HCT116 (cell line): ENCODE measurements at regions not wholly inside any gene's neighbourhood (a gene's known extent, or its start where the extent isn't known, plus 50 kb on each side); places are given as distances from the start of the nearest gene placed in this dataset.

Experiments used
- ATAC-seq: fragments of 200-7000 bp; cut with Tn5 transposase; 2 replicates; pipeline ENCODE4 v1.9.1; 2020; ENCODE audit warnings: mild to moderate bottlenecking, moderate library complexity
- BruUV-seq: library from RNA; stranded (reverse); fragments of 400-500 nt; replicated peaks from 2 replicates; lab custom pipeline; 2021; lab: Mats Ljungman, UMichigan
- CTCF ChIA-PET: fragments of 300-600 bp; sonication (Branson Sonifier 250); formaldehyde crosslinking; loops from one replicate; lab custom pipeline; 2021; ENCODE audit warnings: antibody characterized with exemption; lab: Charles Lee
- POLR2A ChIA-PET: fragments of 300-600, 350-600 bp; sonication (Branson Sonifier 250); formaldehyde crosslinking; loops from one replicate; lab custom pipeline; 2021; ENCODE audit warnings: antibody characterized with exemption; lab: Charles Lee
- RAD21 ChIA-PET, 2 experiments: fragments of 300-600 bp; sonication (Branson Sonifier 250); formaldehyde crosslinking; loops; one replicate each; lab custom pipeline; 2023; ENCODE audit warnings: low total read pairs in 2 of 2; ENCODE audit not compliant: uncharacterized antibody in 2 of 2, unreplicated experiment in 2 of 2, low non-redundant PET in 1 of 2; lab: Charles Lee
- DNase-seq: peaks from one replicate; pipeline ENCODE4 v3.0.0-alpha.2; 2010; ENCODE audit warnings: low read depth, low spot score
- H2AFZ ChIP-seq: fragments of 200-600 bp; shearing (Covaris generic), sonication (generic); 2 replicates; pipeline ENCODE4 v1.6.1; 2017; ENCODE audit warnings: low read depth, mixed run types, mixed read lengths, antibody characterized with exemption, low read length; ENCODE audit not compliant: poor library complexity, severe bottlenecking
- H3K27ac ChIP-seq: 2 replicates; pipeline ENCODE4 v1.5.1; 2012; ENCODE audit warnings: low read depth, low read length
- H3K27me3 ChIP-seq: fragments of 200-600 bp; sonication (generic); 2 replicates; pipeline ENCODE4 v1.6.1; 2016; ENCODE audit warnings: mixed run types, low read length, mixed read lengths; ENCODE audit not compliant: insufficient read depth
- H3K36me3 ChIP-seq, 2 experiments: fragments of 200-500 bp in 1 of 2; fragments of 200-600 bp in 1 of 2; sonication (Bioruptor generic) in 1 of 2; sonication (generic) in 1 of 2; 2 replicates each; pipeline versions ENCODE4 v1.5.1 to v1.6.1; 2014 to 2016; ENCODE audit warnings: low read length in 2 of 2, inconsistent platforms in 1 of 2, mixed read lengths in 1 of 2, mixed run types in 1 of 2; ENCODE audit not compliant: insufficient read depth in 2 of 2, control insufficient read depth in 1 of 2
- H3K4me1 ChIP-seq, 2 experiments: fragments of 200-600 bp in 1 of 2; sonication (generic) in 1 of 2; 2 replicates each; pipeline versions ENCODE4 v1.5.1 to v1.6.1; 2012 to 2017; ENCODE audit warnings: low read length in 2 of 2, inconsistent platforms in 1 of 2, mild to moderate bottlenecking in 1 of 2, mixed read lengths in 1 of 2, mixed run types in 1 of 2, moderate library complexity in 1 of 2; ENCODE audit not compliant: insufficient read depth in 2 of 2, control insufficient read depth in 1 of 2
- H3K4me2 ChIP-seq: fragments of 200-600 bp; sonication (generic); 2 replicates; pipeline ENCODE4 v1.6.1; 2017; ENCODE audit warnings: mixed run types, low read length, mixed read lengths
- H3K4me3 ChIP-seq, 2 experiments: fragments of 200-600 bp in 1 of 2; sonication (generic) in 1 of 2; replicated peaks in 1 of 2; 2 replicates each; pipeline ENCODE4 v1.5.1; 2011 to 2016; ENCODE audit warnings: low read length in 2 of 2, control low read depth in 1 of 2, low read depth in 1 of 2, mild to moderate bottlenecking in 1 of 2, mixed read lengths in 1 of 2, mixed run types in 1 of 2
- H3K79me2 ChIP-seq: fragments of 200-600 bp; sonication (generic); 2 replicates; pipeline ENCODE4 v1.6.1; 2017; ENCODE audit warnings: mild to moderate bottlenecking, mixed run types, low read length, moderate library complexity, mixed read lengths; ENCODE audit not compliant: insufficient read depth
- H3K9ac ChIP-seq: fragments of 200-600 bp; sonication (generic); 2 replicates; pipeline ENCODE4 v1.6.1; 2016; ENCODE audit warnings: low read length, mixed read lengths
- H3K9me2 ChIP-seq: fragments of 200-600 bp; sonication (generic), shearing (Covaris generic); 2 replicates; pipeline ENCODE4 v1.6.1; 2017; ENCODE audit warnings: mixed run types, mild to moderate bottlenecking, moderate library complexity; ENCODE audit not compliant: insufficient read depth
- H3K9me3 ChIP-seq, 2 experiments: fragments of 200-500 bp in 1 of 2; fragments of 200-600 bp in 1 of 2; sonication (Bioruptor generic) in 1 of 2; sonication (generic) in 1 of 2; 2 replicates each; pipeline ENCODE4 v1.6.1; 2014 to 2017; ENCODE audit warnings: low read length in 2 of 2, mixed read lengths in 2 of 2, inconsistent platforms in 1 of 2, low read depth in 1 of 2, mild to moderate bottlenecking in 1 of 2, mixed run types in 1 of 2, moderate library complexity in 1 of 2; ENCODE audit not compliant: control insufficient read depth in 1 of 2, insufficient read depth in 1 of 2
- H4K20me1 ChIP-seq: fragments of 200-600 bp; sonication (generic), shearing (Covaris generic); 2 replicates; pipeline ENCODE4 v1.6.1; 2017; ENCODE audit warnings: mixed run types, mild to moderate bottlenecking, moderate library complexity; ENCODE audit not compliant: insufficient read depth
- CEBPB ChIP-seq: IDR thresholded peaks from 2 replicates; pipeline ENCODE4 v1.6.1; 2012; ENCODE audit warnings: low read depth
- EGR1 ChIP-seq: IDR thresholded peaks from 2 replicates; pipeline ENCODE4 v1.6.1; 2012; ENCODE audit warnings: low read depth
- JUND ChIP-seq: IDR thresholded peaks from 2 replicates; pipeline ENCODE4 v1.6.1; 2012
- POLR2A ChIP-seq: IDR thresholded peaks from 2 replicates; pipeline ENCODE4 v1.7.0; 2011; ENCODE audit warnings: borderline replicate concordance; ENCODE audit not compliant: insufficient read depth, insufficient read length; ENCODE audit errors: extremely low read depth
- POLR2AphosphoS5 ChIP-seq: IDR thresholded peaks from 2 replicates; pipeline ENCODE4 v1.6.1; 2011; ENCODE audit warnings: mild to moderate bottlenecking, low read depth, low read length, moderate library complexity
- SP1 ChIP-seq: IDR thresholded peaks from 2 replicates; pipeline ENCODE4 v1.6.1; 2012; ENCODE audit warnings: low read depth
- YY1 ChIP-seq: IDR thresholded peaks from 2 replicates; pipeline ENCODE4 v1.6.1; 2011; ENCODE audit warnings: low read length, low read depth, moderate library complexity, mild to moderate bottlenecking; ENCODE audit not compliant: insufficient replicate concordance; ENCODE audit errors: extremely low read depth
- ZFX ChIP-seq: fragments of 450-650 bp; IDR thresholded peaks from 2 replicates; pipeline ENCODE4 v1.6.1; 2017
- intact Hi-C: fragments of 100-400 bp; cut with micrococcal nuclease; formaldehyde crosslinking; loops from 2 replicates; pipeline ENCODE4 v1.10.0; 2022
- TF ChIP-seq, protein P1 (sequence below): IDR thresholded peaks from 2 replicates; pipeline ENCODE4 v1.6.1; 2011; ENCODE audit warnings: mild to moderate bottlenecking, low read length, moderate library complexity; ENCODE audit not compliant: insufficient replicate concordance; ENCODE audit errors: extremely low read depth

DNA sequence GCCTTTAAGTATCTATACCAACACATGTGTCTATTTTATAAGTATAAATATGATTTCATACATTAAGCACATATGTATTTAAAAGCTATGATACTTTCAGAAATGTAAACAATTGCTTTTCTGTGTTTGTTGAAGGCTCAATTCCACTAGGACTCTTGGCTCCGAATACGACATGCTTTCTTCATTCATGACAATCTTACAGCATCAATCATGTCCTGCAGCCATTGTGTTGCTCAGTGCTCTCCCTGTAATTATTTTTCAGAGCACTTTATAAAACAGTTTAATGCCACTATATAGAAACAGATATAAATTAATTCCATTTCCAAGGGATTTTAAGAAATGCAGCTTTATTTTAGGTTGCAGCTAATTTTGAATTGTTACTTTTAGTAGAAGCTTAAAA, 167.3 kb downstream of the TAF11L14 start (continued):
- TF ChIP-seq CEBPB (no peak), POLR2A (no peak)

DNA sequence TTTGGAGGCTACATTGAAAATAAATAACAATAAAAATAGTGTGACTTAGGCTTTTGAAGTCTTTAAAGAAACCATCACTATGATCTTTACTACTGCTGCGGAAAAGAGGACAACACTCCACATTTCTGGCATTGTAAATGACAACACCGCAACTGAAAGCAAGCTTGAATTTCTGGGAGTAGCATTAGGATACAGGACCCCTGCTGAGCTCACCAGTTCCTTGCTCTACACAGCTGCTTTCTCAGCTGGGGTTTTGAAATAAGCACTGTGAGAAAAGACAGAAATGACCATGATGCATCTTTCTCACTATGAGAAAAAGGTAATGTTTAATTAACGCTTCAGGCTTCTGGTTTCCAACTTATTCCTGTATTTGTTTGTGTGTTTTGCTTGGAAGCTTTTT, 168.0 kb downstream of the TAF11L14 start:
- Histone ChIP-seq H3K36me3 (no peaks in the 10 kb centered on the region), H3K9ac (no peak overlapping the region), H3K79me2 (no peaks in the 10 kb centered on the region), H3K27ac (no peak overlapping the region), H2AFZ (no peak overlapping the region), H3K9me3 (peaks cover 7 to 17% of the 10 kb centered on the region in 2 experiments; a peak in 2 of 4 replicates), H4K20me1 (no peaks in the 10 kb centered on the region), H3K9me2 (no peaks in the 10 kb centered on the region), H3K27me3 (no peaks in the 10 kb centered on the region), H3K4me1 (no peaks in the 10 kb centered on the region; a peak in 1 of 4 replicates), H3K4me3 (no peak overlapping the region), H3K4me2 (no peak overlapping the region)
- CTCF ChIA-PET, result no interaction called here
- no peak for DNase-seq
- RAD21 ChIA-PET, result no interaction called here
- ATAC-seq, result no peak
- intact Hi-C loops, result no loop called here
- POLR2A ChIA-PET, result no interaction called here
- TF ChIP-seq, protein P1, sequence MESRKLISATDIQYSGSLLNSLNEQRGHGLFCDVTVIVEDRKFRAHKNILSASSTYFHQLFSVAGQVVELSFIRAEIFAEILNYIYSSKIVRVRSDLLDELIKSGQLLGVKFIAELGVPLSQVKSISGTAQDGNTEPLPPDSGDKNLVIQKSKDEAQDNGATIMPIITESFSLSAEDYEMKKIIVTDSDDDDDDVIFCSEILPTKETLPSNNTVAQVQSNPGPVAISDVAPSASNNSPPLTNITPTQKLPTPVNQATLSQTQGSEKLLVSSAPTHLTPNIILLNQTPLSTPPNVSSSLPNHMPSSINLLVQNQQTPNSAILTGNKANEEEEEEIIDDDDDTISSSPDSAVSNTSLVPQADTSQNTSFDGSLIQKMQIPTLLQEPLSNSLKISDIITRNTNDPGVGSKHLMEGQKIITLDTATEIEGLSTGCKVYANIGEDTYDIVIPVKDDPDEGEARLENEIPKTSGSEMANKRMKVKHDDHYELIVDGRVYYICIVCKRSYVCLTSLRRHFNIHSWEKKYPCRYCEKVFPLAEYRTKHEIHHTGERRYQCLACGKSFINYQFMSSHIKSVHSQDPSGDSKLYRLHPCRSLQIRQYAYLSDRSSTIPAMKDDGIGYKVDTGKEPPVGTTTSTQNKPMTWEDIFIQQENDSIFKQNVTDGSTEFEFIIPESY, result no peak
- no peak for TF ChIP-seq ZFX
- no peak for TF ChIP-seq YY1
- no peak for TF ChIP-seq SP1
- TF ChIP-seq EGR1, result no peak
- no peak for TF ChIP-seq JUND
- TF ChIP-seq CEBPB, result no peak
- TF ChIP-seq POLR2AphosphoS5, result no peak
- BruUV-seq, result no TSS peak
